ENCODE measurements at regions not wholly inside any gene's neighbourhood (a gene's known extent, or its start where the extent isn't known, plus 50 kb on each side); places are given as distances from the start of the nearest gene placed in this dataset.

DNA sequence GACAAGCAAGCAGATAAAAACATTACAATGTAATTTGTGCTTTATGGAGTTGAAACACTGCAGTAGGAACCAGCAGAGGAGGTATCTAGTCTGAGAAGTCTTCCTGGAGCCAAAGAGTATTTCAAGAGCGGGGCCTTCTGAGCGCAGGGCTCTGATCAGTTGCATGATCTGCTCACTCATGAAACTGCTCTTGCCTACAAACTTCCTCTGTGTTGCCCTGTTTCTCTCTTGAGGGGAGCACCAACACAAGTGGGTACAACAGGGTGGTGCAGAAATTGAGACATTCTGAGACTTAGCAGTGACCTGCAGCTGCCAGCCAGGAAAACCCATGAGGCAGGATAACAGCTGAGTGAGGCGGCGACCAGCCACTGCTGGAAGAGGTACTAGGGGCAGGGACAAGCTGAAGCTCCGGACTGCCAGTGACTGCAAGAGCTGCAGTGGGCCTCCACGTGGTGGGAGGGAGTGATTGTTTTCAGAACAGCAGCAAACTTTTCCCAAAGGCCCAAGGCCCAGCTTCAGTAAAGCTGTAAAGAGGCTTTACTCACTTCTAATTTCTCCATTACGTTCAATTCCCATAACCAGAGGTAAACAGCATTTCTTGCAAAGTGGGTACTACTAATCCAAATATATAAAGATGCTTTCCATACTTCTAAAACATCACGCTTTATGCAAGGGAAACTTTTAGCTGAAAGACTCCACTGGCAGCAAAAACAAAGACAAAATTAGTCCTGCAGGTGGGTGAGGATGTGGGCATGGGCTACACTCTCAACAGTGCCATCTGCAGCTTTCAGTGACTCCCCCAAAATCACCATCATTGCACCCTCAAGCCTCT lies 69.0 kb upstream of the LPP start:
- TF ChIP-seq YY1 (IDR thresholded peaks at IDR 0.05) (no peak), EGR1 (IDR thresholded peaks at IDR 0.05; ENCODE audit: low read depth in 2 of 2) (no peak), FOXA1 (IDR thresholded peaks at IDR 0.05) (no peak), SP1 (IDR thresholded peaks at IDR 0.05) (no peak), TAF1 (conservative IDR thresholded peaks at IDR 0.05) (no peak), GABPA (IDR thresholded peaks at IDR 0.05 in 1 of 2, conservative IDR thresholded peaks at IDR 0.05 in 1 of 2) (no peak)
- TF ChIP-seq, protein P1, sequence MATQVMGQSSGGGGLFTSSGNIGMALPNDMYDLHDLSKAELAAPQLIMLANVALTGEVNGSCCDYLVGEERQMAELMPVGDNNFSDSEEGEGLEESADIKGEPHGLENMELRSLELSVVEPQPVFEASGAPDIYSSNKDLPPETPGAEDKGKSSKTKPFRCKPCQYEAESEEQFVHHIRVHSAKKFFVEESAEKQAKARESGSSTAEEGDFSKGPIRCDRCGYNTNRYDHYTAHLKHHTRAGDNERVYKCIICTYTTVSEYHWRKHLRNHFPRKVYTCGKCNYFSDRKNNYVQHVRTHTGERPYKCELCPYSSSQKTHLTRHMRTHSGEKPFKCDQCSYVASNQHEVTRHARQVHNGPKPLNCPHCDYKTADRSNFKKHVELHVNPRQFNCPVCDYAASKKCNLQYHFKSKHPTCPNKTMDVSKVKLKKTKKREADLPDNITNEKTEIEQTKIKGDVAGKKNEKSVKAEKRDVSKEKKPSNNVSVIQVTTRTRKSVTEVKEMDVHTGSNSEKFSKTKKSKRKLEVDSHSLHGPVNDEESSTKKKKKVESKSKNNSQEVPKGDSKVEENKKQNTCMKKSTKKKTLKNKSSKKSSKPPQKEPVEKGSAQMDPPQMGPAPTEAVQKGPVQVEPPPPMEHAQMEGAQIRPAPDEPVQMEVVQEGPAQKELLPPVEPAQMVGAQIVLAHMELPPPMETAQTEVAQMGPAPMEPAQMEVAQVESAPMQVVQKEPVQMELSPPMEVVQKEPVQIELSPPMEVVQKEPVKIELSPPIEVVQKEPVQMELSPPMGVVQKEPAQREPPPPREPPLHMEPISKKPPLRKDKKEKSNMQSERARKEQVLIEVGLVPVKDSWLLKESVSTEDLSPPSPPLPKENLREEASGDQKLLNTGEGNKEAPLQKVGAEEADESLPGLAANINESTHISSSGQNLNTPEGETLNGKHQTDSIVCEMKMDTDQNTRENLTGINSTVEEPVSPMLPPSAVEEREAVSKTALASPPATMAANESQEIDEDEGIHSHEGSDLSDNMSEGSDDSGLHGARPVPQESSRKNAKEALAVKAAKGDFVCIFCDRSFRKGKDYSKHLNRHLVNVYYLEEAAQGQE (IDR thresholded peaks at IDR 0.05) = no peak
- TF ChIP-seq, protein P2, sequence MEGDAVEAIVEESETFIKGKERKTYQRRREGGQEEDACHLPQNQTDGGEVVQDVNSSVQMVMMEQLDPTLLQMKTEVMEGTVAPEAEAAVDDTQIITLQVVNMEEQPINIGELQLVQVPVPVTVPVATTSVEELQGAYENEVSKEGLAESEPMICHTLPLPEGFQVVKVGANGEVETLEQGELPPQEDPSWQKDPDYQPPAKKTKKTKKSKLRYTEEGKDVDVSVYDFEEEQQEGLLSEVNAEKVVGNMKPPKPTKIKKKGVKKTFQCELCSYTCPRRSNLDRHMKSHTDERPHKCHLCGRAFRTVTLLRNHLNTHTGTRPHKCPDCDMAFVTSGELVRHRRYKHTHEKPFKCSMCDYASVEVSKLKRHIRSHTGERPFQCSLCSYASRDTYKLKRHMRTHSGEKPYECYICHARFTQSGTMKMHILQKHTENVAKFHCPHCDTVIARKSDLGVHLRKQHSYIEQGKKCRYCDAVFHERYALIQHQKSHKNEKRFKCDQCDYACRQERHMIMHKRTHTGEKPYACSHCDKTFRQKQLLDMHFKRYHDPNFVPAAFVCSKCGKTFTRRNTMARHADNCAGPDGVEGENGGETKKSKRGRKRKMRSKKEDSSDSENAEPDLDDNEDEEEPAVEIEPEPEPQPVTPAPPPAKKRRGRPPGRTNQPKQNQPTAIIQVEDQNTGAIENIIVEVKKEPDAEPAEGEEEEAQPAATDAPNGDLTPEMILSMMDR (IDR thresholded peaks at IDR 0.05; ENCODE audit: low read depth, low read length, missing input control) = no peak
- TF ChIP-seq, protein P3, sequence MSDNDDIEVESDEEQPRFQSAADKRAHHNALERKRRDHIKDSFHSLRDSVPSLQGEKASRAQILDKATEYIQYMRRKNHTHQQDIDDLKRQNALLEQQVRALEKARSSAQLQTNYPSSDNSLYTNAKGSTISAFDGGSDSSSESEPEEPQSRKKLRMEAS (IDR thresholded peaks at IDR 0.05) = no peak

Measured in liver (tissue), 3 donors.